K562 (cell line): ENCODE measurements at regions not wholly inside any gene's neighbourhood (a gene's known extent, or its start where the extent isn't known, plus 50 kb on each side); places are given as distances from the start of the nearest gene placed in this dataset.

Experiments used
- CBFA2T2 ChIP-seq: fragments of 450-650 bp; conservative IDR thresholded peaks from 2 replicates; pipeline ENCODE4 v1.6.1; 2017; ENCODE audit warnings: mild to moderate bottlenecking
- CREB5 ChIP-seq: fragments of 250-450 bp; sonication (Bioruptor Pico); IDR thresholded peaks from 2 replicates; pipeline ENCODE4 v1.5.0; 2020; ENCODE audit warnings: mild to moderate bottlenecking
- EP400 ChIP-seq: fragments of 450-650 bp; IDR thresholded peaks from 2 replicates; pipeline ENCODE4 v1.6.1; 2017; ENCODE audit warnings: antibody characterized with exemption, mild to moderate bottlenecking, moderate library complexity
- ETS1 ChIP-seq: conservative IDR thresholded peaks from 2 replicates; pipeline ENCODE4 v1.6.1; 2011; ENCODE audit warnings: low read depth, mild to moderate bottlenecking, low read length; ENCODE audit not compliant: control insufficient read depth
- FOXK1 ChIP-seq: sonication (generic); formaldehyde crosslinking; IDR thresholded peaks from 2 replicates; pipeline ENCODE4 v1.8.0; 2022; ENCODE audit warnings: missing genetic modification reagents, mild to moderate bottlenecking, borderline replicate concordance
- FOXK2 ChIP-seq, 2 experiments: fragments of 450-650 bp; IDR thresholded peaks in 1 of 2; conservative IDR thresholded peaks in 1 of 2; 2 replicates each; pipeline ENCODE4 v1.6.1; 2016; ENCODE audit warnings: low read depth in 2 of 2, mild to moderate bottlenecking in 1 of 2
- KAT7 ChIP-seq: sonication (generic); formaldehyde crosslinking; IDR thresholded peaks from 2 replicates; pipeline ENCODE4 v1.8.0; 2022; ENCODE audit warnings: missing genetic modification reagents, mild to moderate bottlenecking, borderline replicate concordance
- MAFF ChIP-seq: IDR thresholded peaks from 2 replicates; pipeline ENCODE4 v1.6.1; 2012; ENCODE audit warnings: low read length, improper control_type of control experiment
- NR2F6 ChIP-seq: fragments of 450-650 bp; formaldehyde crosslinking; IDR thresholded peaks from 2 replicates; pipeline ENCODE4 v1.4.0; 2020; ENCODE audit warnings: mild to moderate bottlenecking
- RBM25 ChIP-seq: fragments of 200-400 bp; formaldehyde crosslinking; IDR thresholded peaks from 2 replicates; pipeline ENCODE4 v1.6.1; 2018; ENCODE audit warnings: low read length, low read depth, moderate library complexity; ENCODE audit not compliant: severe bottlenecking
- SAFB ChIP-seq: fragments of 200-400 bp; formaldehyde crosslinking; IDR thresholded peaks from 2 replicates; pipeline ENCODE4 v1.6.1; 2017; ENCODE audit warnings: low read depth, low read length, borderline replicate concordance
- SP2 ChIP-seq: IDR thresholded peaks from 2 replicates; pipeline ENCODE4 v1.6.1; 2011; ENCODE audit warnings: mild to moderate bottlenecking, low read depth, low read length, moderate library complexity; ENCODE audit not compliant: poor library complexity, severe bottlenecking; ENCODE audit errors: extremely low read depth
- THRB ChIP-seq: fragments of 450-650 bp; formaldehyde crosslinking; conservative IDR thresholded peaks from 2 replicates; pipeline ENCODE4 v1.4.0; 2022; ENCODE audit warnings: mild to moderate bottlenecking, missing genetic modification characterization
- USF1 ChIP-seq: sonication (generic); formaldehyde crosslinking; IDR thresholded peaks from 2 replicates; pipeline ENCODE4 v1.9.0; 2022; ENCODE audit warnings: mild to moderate bottlenecking, missing genetic modification reagents
- ZBTB9 ChIP-seq: fragments of 450-650 bp; formaldehyde crosslinking; IDR thresholded peaks from 2 replicates; pipeline ENCODE4 v1.4.0; 2020; ENCODE audit warnings: mild to moderate bottlenecking, moderate library complexity
- ZFP36 ChIP-seq: fragments of 150-350 bp; IDR thresholded peaks from 2 replicates; pipeline ENCODE4 v1.6.1; 2018; ENCODE audit warnings: low read length, low read depth; ENCODE audit not compliant: partially characterized antibody
- ZNF263 ChIP-seq: sonication (generic); formaldehyde crosslinking; IDR thresholded peaks from 2 replicates; pipeline ENCODE4 v1.8.0; 2022; ENCODE audit warnings: mild to moderate bottlenecking, missing genetic modification reagents, borderline replicate concordance
- ZNF277 ChIP-seq: fragments of 250-450 bp; sonication (Bioruptor Pico); IDR thresholded peaks from 2 replicates; pipeline ENCODE4 v1.8.0; 2022; ENCODE audit warnings: inconsistent platforms, mild to moderate bottlenecking, moderate library complexity, borderline replicate concordance
- ZNF696 ChIP-seq: fragments of 250-450 bp; sonication (Bioruptor Pico); conservative IDR thresholded peaks from 2 replicates; pipeline ENCODE4 v1.4.0; 2020; ENCODE audit warnings: mild to moderate bottlenecking, moderate library complexity

GRCh38 chr4:153154007-153154975 lies 50.0 kb upstream of the TRIM2 start (continued):
- TF ChIP-seq ZNF696 (no peak), SP2 (no peak), THRB (no peak), ETS1 (no peak), SAFB (no peak), FOXK1 (CRISPR knock-in tag) (no peak), ZFP36 (no peak), CREB5 (no peak), NR2F6 (CRISPR knock-in tag) (no peak), KAT7 (CRISPR knock-in tag) (no peak), CBFA2T2 (0 out of 2 replicates have a peak, but pooled peaks have one; percentile 10), ZBTB9 (CRISPR knock-in tag) (no peak), USF1 (CRISPR knock-in tag) (peak; percentile 72), RBM25 (peak; percentile 80), ZNF277 (CRISPR knock-in tag) (no peak), EP400 (no peak), MAFF (no peak), FOXK2 (conservative IDR thresholded peaks at IDR 0.05 in 1 of 2, IDR thresholded peaks at IDR 0.05 in 1 of 2; ENCODE audit: low read depth in 2 of 2) (no peak), ZNF263 (no peak)
